Astrocyte (in vitro differentiated cells and primary cell): ENCODE measurements at regions not wholly inside any gene's neighbourhood (a gene's known extent, or its start where the extent isn't known, plus 50 kb on each side); places are given as distances from the start of the nearest gene placed in this dataset.
"Not testable (repeated sequence)": the region's sequence is repeated elsewhere in the genome, so short reads cannot be mapped to it uniquely, and the experiment has no call there.

Experiments
- DNase-seq: peaks from one replicate; pipeline ENCODE4 v3.0.0-alpha.2; 2010; ENCODE audit warnings: low read depth
- FAIRE-seq: peaks from 2 replicates; lab custom pipeline; 2011; peaks lifted over from hg19 to GRCh38; lab: Jason Lieb, UNC
- H2AFZ ChIP-seq: 2 replicates; pipeline ENCODE4 v1.6.0; 2012; ENCODE audit warnings: low read depth, low read length, inconsistent platforms
- H3K27ac ChIP-seq: 2 replicates; pipeline ENCODE4 v1.5.1; 2011; ENCODE audit warnings: low read depth, low read length, inconsistent platforms
- H3K27me3 ChIP-seq: 2 replicates; pipeline ENCODE4 v1.6.0; 2011; ENCODE audit warnings: low read length, inconsistent platforms; ENCODE audit not compliant: insufficient read depth
- H3K36me3 ChIP-seq: 2 replicates; pipeline ENCODE4 v1.5.1; 2011; ENCODE audit warnings: low read length, inconsistent platforms; ENCODE audit not compliant: insufficient read depth
- H3K4me1 ChIP-seq: 2 replicates; pipeline ENCODE4 v1.5.1; 2011; ENCODE audit warnings: low read length, inconsistent platforms; ENCODE audit not compliant: insufficient read depth
- H3K4me2 ChIP-seq: 2 replicates; pipeline ENCODE4 v1.6.0; 2012; ENCODE audit warnings: low read length, inconsistent platforms
- H3K4me3 ChIP-seq: 2 replicates; pipeline ENCODE4 v1.5.1; 2011; ENCODE audit warnings: low read depth, mild to moderate bottlenecking, low read length, inconsistent platforms; ENCODE audit not compliant: insufficient read depth
- H3K79me2 ChIP-seq: 2 replicates; pipeline ENCODE4 v1.6.0; 2012; ENCODE audit warnings: mild to moderate bottlenecking, low read length, inconsistent platforms; ENCODE audit not compliant: insufficient read depth
- H3K9ac ChIP-seq: 2 replicates; pipeline ENCODE4 v1.6.0; 2012; ENCODE audit warnings: mild to moderate bottlenecking, low read length, inconsistent platforms
- H3K9me3 ChIP-seq: 2 replicates; pipeline ENCODE4 v1.5.1; 2012; ENCODE audit warnings: low read depth, mild to moderate bottlenecking, low read length, inconsistent platforms; ENCODE audit not compliant: insufficient read depth
- H4K20me1 ChIP-seq: 2 replicates; pipeline ENCODE4 v1.6.0; 2012; ENCODE audit warnings: low read length, inconsistent platforms; ENCODE audit not compliant: insufficient read depth
- H3K27ac Mint-ChIP-seq: one replicate; pipeline ENCODE4 v1.8.0; 2021; ENCODE audit warnings: mild to moderate bottlenecking, mixed read lengths; ENCODE audit not compliant: unreplicated experiment
- H3K27me3 Mint-ChIP-seq: one replicate; pipeline ENCODE4 v1.8.0; 2021; ENCODE audit warnings: low read depth, mixed read lengths; ENCODE audit not compliant: unreplicated experiment
- H3K36me3 Mint-ChIP-seq: one replicate; pipeline ENCODE4 v1.8.0; 2021; ENCODE audit warnings: low read depth, mixed read lengths; ENCODE audit not compliant: unreplicated experiment
- H3K4me1 Mint-ChIP-seq: one replicate; pipeline ENCODE4 v1.8.0; 2021; ENCODE audit warnings: low read depth, mixed read lengths; ENCODE audit not compliant: unreplicated experiment
- H3K4me3 Mint-ChIP-seq: one replicate; pipeline ENCODE4 v1.8.0; 2021; ENCODE audit warnings: mild to moderate bottlenecking, moderate library complexity, mixed read lengths; ENCODE audit not compliant: unreplicated experiment
- H3K9me3 Mint-ChIP-seq: one replicate; pipeline ENCODE4 v1.8.0; 2021; ENCODE audit warnings: mild to moderate bottlenecking, mixed read lengths; ENCODE audit not compliant: unreplicated experiment
- CTCF ChIP-seq: IDR thresholded peaks from 2 replicates; pipeline ENCODE4 v1.5.1; 2011; ENCODE audit warnings: low read depth, mild to moderate bottlenecking, inconsistent platforms, low read length, moderate library complexity; ENCODE audit not compliant: insufficient read depth
- EZH2 ChIP-seq: IDR thresholded peaks from 2 replicates; pipeline ENCODE4 v1.6.1; 2012; ENCODE audit warnings: mild to moderate bottlenecking, low read length, inconsistent platforms; ENCODE audit not compliant: insufficient read depth

GRCh38 chr3:178117641-178118040, 418.6 kb upstream of the KCNMB2 start:
- no peak overlapping the region for H3K9ac ChIP-seq
- H3K27ac Mint-ChIP-seq, result no peak overlapping the region
- H4K20me1 ChIP-seq, result no peaks in the 10 kb centered on the region
- H3K4me2 ChIP-seq, result no peak overlapping the region
- H3K27me3 ChIP-seq, result no peaks in the 10 kb centered on the region
- H3K4me3 Mint-ChIP-seq, result no peak overlapping the region
- DNase-seq (no peak), FAIRE-seq (no peak)
- H3K27ac ChIP-seq, result no peak overlapping the region
- H3K9me3 ChIP-seq, result no peaks in the 10 kb centered on the region
- no peak for TF ChIP-seq CTCF
- no peak overlapping the region for H2AFZ ChIP-seq
- peaks cover 5% of the 10 kb centered on the region for H3K4me1 ChIP-seq
- H3K4me1 Mint-ChIP-seq, result peaks cover 5% of the 10 kb centered on the region
- H3K4me3 ChIP-seq, result no peak overlapping the region
- H3K9me3 Mint-ChIP-seq, result peaks cover 2% of the 10 kb centered on the region
- H3K36me3 ChIP-seq, result no peaks in the 10 kb centered on the region
- H3K79me2 ChIP-seq, result no peaks in the 10 kb centered on the region
- H3K27me3 Mint-ChIP-seq, result no peaks in the 10 kb centered on the region
- no peaks in the 10 kb centered on the region for H3K36me3 Mint-ChIP-seq

GRCh38 chr3:178119608-178120295, 416.5 kb upstream of the KCNMB2 start:
- peak; percentile 92 for FAIRE-seq
- peak overlapping the region; percentile 41 for H3K27ac Mint-ChIP-seq
- H3K4me3 Mint-ChIP-seq, H3K27me3 Mint-ChIP-seq, H3K36me3 Mint-ChIP-seq, H3K4me1 ChIP-seq, H3K36me3 ChIP-seq, H3K4me3 ChIP-seq, H3K9me3 Mint-ChIP-seq, H3K4me1 Mint-ChIP-seq, H3K79me2 ChIP-seq, H3K9me3 ChIP-seq, H3K27me3 ChIP-seq, H4K20me1 ChIP-seq: not testable (repeated sequence)
- peak overlapping the region; percentile 82 for H3K27ac ChIP-seq
- peak; percentile 88 for DNase-seq
- H3K9ac ChIP-seq, result peak overlapping the region; percentile 53
- H2AFZ ChIP-seq, result peak overlapping the region; percentile 58
- H3K4me2 ChIP-seq, result peak overlapping the region; percentile 65

GRCh38 chr3:178120367-178120766, 415.9 kb upstream of the KCNMB2 start:
- Histone ChIP-seq H2AFZ (peak overlapping the region; percentile 58), H3K27ac (peak overlapping the region; percentile 82), H3K79me2 (no peaks in the 10 kb centered on the region), H3K9ac (peak overlapping the region; percentile 53), H3K36me3 (no peaks in the 10 kb centered on the region), H3K4me1 (peaks cover 5% of the 10 kb centered on the region), H3K9me3 (no peaks in the 10 kb centered on the region), H4K20me1 (no peaks in the 10 kb centered on the region), H3K27me3 (no peaks in the 10 kb centered on the region), H3K4me3 (no peak overlapping the region), H3K4me2 (peak overlapping the region; percentile 65)
- Mint-ChIP-seq H3K4me3 (no peak overlapping the region), H3K27me3 (no peaks in the 10 kb centered on the region), H3K4me1 (peaks cover 5% of the 10 kb centered on the region), H3K36me3 (no peaks in the 10 kb centered on the region), H3K27ac (peak overlapping the region; percentile 41), H3K9me3 (peaks cover 2% of the 10 kb centered on the region)
- DNase-seq (no peak), FAIRE-seq (no peak)
- TF ChIP-seq EZH2 (no peak), CTCF (no peak)
